ENCODE measurements at regions not wholly inside any gene's neighbourhood (a gene's known extent, or its start where the extent isn't known, plus 50 kb on each side); places are given as distances from the start of the nearest gene placed in this dataset.

GRCh38 chr17:36845916-36846315 lies 91.4 kb upstream of the LHX1 start:
- TF ChIP-seq CTCF (conservative IDR thresholded peaks at IDR 0.05; ENCODE audit: low read depth in 2 of 2): no peak
- no peak for TF ChIP-seq POLR2AphosphoS5 (IDR thresholded peaks at IDR 0.05; ENCODE audit: low read depth)
- no peak for TF ChIP-seq EZH2 (IDR thresholded peaks at IDR 0.05; ENCODE audit: low read depth, unreplicated experiment)
- TF ChIP-seq EZH2phosphoT487 (IDR thresholded peaks at IDR 0.05; ENCODE audit: unreplicated experiment): no peak
- no peak for TF ChIP-seq REST (IDR thresholded peaks at IDR 0.05; ENCODE audit: unreplicated experiment)
- no peak for TF ChIP-seq JUNB (IDR thresholded peaks at IDR 0.05; ENCODE audit: unreplicated experiment)
- no peak for TF ChIP-seq STAT1 (IDR thresholded peaks at IDR 0.05; ENCODE audit: unreplicated experiment)
- TF ChIP-seq ZNF331 (CRISPR knock-in tag; IDR thresholded peaks at IDR 0.05; ENCODE audit: low read depth): no peak
- TF ChIP-seq CREB1 (CRISPR knock-in tag; IDR thresholded peaks at IDR 0.05; ENCODE audit: low read depth): no peak
- no peak for TF ChIP-seq NANOG (IDR thresholded peaks at IDR 0.05; ENCODE audit: borderline replicate concordance)

Measured in GM23338 (cell line).